ENCODE measurements at regions not wholly inside any gene's neighbourhood (a gene's known extent, or its start where the extent isn't known, plus 50 kb on each side); places are given as distances from the start of the nearest gene placed in this dataset.
"Not testable (repeated sequence)": the region's sequence is repeated elsewhere in the genome, so short reads cannot be mapped to it uniquely, and the experiment has no call there.

- no peak overlapping the region for H3K27ac ChIP-seq
- TF ChIP-seq ZFX (IDR thresholded peaks at IDR 0.05) = no peak
- TF ChIP-seq, protein P1, sequence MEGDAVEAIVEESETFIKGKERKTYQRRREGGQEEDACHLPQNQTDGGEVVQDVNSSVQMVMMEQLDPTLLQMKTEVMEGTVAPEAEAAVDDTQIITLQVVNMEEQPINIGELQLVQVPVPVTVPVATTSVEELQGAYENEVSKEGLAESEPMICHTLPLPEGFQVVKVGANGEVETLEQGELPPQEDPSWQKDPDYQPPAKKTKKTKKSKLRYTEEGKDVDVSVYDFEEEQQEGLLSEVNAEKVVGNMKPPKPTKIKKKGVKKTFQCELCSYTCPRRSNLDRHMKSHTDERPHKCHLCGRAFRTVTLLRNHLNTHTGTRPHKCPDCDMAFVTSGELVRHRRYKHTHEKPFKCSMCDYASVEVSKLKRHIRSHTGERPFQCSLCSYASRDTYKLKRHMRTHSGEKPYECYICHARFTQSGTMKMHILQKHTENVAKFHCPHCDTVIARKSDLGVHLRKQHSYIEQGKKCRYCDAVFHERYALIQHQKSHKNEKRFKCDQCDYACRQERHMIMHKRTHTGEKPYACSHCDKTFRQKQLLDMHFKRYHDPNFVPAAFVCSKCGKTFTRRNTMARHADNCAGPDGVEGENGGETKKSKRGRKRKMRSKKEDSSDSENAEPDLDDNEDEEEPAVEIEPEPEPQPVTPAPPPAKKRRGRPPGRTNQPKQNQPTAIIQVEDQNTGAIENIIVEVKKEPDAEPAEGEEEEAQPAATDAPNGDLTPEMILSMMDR (conservative IDR thresholded peaks at IDR 0.05) = no peak
Observed at GRCh38 chr6:81098109-81098814, 654.2 kb downstream of the TENT5A start.

GRCh38 chr6:81096464-81096863 lies 656.0 kb downstream of the TENT5A start:
- H3K27ac ChIP-seq = not testable (repeated sequence)

DNA sequence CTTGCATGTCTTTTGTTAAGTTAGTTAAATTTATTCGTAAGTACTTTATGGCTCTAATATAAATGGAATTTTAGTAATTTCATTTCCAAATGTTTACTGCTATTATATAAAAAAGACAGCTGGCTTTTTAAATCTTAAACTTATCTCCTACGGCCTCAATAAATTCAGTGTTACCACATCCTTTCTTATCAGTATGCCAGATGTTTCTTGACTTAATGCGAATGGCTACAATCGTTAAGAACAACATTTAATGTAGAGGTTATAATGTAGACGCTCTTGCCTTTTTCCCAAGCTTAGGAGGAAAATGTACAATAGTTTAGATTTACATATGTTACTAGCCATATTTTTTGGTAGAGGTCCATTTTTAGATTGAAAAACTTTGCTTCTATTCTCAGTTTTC lies 659.4 kb downstream of the TENT5A start:
- TF ChIP-seq, protein P1 (conservative IDR thresholded peaks at IDR 0.05) = no peak
- TF ChIP-seq ZFX (IDR thresholded peaks at IDR 0.05) = no peak
- no peak overlapping the region for H3K27ac ChIP-seq

- no peak overlapping the region for H3K27ac ChIP-seq
- TF ChIP-seq, protein P1 (conservative IDR thresholded peaks at IDR 0.05) = no peak
- no peak for TF ChIP-seq ZFX (IDR thresholded peaks at IDR 0.05)
Observed at GRCh38 chr6:81088145-81088544, 664.3 kb downstream of the TENT5A start.

DNA sequence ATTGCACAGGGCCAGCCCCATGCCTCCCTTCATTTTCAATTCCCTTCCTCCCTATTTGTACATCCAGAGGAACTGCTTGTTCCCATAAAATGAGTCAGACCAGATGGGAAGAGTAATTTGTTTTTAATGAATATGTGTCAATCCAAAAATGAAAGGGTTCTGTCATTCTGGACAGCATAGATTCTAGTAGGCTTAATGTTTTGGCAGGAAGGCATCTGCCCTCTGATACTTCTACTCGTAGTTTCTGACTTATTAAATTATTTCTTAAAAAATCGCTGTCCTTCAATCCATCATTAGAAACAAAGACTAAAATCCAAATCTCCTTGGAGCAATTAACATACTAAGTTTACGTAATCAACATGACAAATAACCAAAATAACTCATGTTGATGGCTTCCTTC lies 665.5 kb downstream of the TENT5A start:
- TF ChIP-seq, protein P1 (conservative IDR thresholded peaks at IDR 0.05) = no peak
- TF ChIP-seq ZFX (IDR thresholded peaks at IDR 0.05) = no peak
- H3K27ac ChIP-seq = no peak overlapping the region

GRCh38 chr6:81085431-81085790 lies 667.1 kb downstream of the TENT5A start:
- TF ChIP-seq, protein P1 (conservative IDR thresholded peaks at IDR 0.05) = no peak
- no peak for TF ChIP-seq ZFX (IDR thresholded peaks at IDR 0.05)
- no peak overlapping the region for H3K27ac ChIP-seq

- no peak for TF ChIP-seq ZFX (IDR thresholded peaks at IDR 0.05)
- TF ChIP-seq, protein P1 (conservative IDR thresholded peaks at IDR 0.05) = no peak
- H3K27ac ChIP-seq = no peak overlapping the region
Observed at GRCh38 chr6:81084776-81085430, 667.6 kb downstream of the TENT5A start.

DNA sequence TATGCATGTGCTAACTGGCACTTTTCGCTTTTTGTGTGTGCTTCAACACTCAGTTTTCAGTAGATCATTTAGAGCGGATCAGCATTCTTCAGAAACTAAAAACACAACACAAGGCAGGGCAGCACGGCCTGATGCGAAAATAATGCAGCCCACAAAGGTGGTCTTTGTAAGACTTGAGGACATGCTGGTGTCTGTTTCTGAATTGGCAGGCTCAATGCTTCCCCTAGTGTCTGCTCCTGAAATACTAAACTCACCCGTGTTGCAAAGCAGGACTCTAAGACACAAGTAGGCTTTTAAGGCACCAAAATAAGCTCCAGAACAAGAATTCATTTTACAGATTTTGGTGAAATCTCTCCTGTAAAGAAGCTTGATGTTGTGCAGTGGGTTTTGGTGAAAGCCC lies 676.5 kb downstream of the TENT5A start:
- TF ChIP-seq, protein P1 (conservative IDR thresholded peaks at IDR 0.05) = peak; percentile 55
- TF ChIP-seq ZFX (IDR thresholded peaks at IDR 0.05) = no peak
- H3K27ac ChIP-seq = no peak overlapping the region
